ENCODE measurements at regions not wholly inside any gene's neighbourhood (a gene's known extent, or its start where the extent isn't known, plus 50 kb on each side); places are given as distances from the start of the nearest gene placed in this dataset.

DNA sequence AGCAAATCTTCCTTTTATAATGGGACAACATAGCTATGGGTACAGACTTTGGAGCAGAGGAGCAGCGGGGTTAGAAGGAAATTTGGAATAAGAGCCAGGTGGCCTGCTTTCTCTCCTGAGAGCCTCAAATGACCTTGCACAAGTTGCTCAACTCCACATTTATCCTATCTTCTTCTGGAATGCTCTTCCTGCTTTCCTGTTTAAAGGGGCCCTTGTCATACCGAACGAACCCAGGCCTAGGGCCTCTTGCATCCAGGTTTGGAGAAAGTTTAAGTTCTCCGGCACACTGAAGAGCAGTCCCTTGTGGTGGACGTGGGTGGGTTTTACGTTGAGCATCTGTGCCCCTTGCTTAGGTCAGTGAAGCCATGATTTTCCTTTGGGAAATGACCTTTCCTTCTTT, 197.9 kb upstream of the NR3C1 start:
- Mint-ChIP-seq H3K27ac (no peak overlapping the region), H3K27me3 (no peaks in the 10 kb centered on the region), H3K36me3 (ENCODE audit: insufficient read depth) (no peaks in the 10 kb centered on the region), H3K9me3 (ENCODE audit: low read depth) (no peaks in the 10 kb centered on the region), H3K4me1 (ENCODE audit: low read depth) (peaks cover 7% of the 10 kb centered on the region), H3K4me3 (ENCODE audit: low read depth) (no peak overlapping the region)
- TF ChIP-seq, protein P1, sequence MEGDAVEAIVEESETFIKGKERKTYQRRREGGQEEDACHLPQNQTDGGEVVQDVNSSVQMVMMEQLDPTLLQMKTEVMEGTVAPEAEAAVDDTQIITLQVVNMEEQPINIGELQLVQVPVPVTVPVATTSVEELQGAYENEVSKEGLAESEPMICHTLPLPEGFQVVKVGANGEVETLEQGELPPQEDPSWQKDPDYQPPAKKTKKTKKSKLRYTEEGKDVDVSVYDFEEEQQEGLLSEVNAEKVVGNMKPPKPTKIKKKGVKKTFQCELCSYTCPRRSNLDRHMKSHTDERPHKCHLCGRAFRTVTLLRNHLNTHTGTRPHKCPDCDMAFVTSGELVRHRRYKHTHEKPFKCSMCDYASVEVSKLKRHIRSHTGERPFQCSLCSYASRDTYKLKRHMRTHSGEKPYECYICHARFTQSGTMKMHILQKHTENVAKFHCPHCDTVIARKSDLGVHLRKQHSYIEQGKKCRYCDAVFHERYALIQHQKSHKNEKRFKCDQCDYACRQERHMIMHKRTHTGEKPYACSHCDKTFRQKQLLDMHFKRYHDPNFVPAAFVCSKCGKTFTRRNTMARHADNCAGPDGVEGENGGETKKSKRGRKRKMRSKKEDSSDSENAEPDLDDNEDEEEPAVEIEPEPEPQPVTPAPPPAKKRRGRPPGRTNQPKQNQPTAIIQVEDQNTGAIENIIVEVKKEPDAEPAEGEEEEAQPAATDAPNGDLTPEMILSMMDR (IDR thresholded peaks at IDR 0.05; ENCODE audit: unreplicated experiment): no peak
- DNase-seq (ENCODE audit: low spot score, unreplicated experiment): no peak

DNA sequence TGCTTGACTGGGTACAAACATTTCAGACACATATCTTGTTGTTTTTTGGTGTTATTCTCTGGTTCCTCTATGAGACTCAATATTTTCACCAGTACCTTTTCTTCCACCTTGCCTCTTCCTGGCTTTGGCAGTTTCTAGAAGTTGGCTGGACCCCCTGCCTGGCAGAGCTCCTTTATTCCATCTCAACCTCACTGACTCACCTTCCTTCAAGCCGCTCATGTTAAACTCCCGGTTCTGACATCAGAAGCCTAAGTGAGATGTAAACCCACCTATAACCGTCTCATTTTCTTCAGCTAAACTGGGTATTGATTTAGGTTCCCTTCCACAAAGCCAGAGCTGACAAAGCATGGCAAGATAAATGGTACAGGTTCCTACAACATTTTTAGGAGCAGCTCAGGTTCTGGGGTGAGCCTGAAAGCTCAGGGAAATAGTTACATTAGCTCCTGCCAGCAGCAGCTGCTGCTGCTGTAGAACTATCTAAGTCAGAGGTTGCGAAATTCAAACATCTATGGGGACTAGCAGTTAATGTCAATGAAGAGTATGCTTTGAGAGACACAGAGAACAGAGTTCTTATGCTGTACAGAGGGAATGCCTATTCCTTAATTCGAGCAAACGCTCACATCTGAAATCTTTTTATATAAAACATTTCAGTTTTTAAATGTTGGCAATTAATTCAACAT, 197.1 kb upstream of the NR3C1 start:
- Mint-ChIP-seq H3K4me1 (ENCODE audit: low read depth) (peaks cover 15% of the 10 kb centered on the region), H3K36me3 (ENCODE audit: insufficient read depth) (no peaks in the 10 kb centered on the region), H3K4me3 (ENCODE audit: low read depth) (no peak overlapping the region), H3K27me3 (no peaks in the 10 kb centered on the region), H3K27ac (peak overlapping the region; percentile 8), H3K9me3 (ENCODE audit: low read depth) (no peaks in the 10 kb centered on the region)
- TF ChIP-seq, protein P1 (IDR thresholded peaks at IDR 0.05; ENCODE audit: unreplicated experiment): no peak
- no peak for DNase-seq (ENCODE audit: low spot score, unreplicated experiment)

DNA sequence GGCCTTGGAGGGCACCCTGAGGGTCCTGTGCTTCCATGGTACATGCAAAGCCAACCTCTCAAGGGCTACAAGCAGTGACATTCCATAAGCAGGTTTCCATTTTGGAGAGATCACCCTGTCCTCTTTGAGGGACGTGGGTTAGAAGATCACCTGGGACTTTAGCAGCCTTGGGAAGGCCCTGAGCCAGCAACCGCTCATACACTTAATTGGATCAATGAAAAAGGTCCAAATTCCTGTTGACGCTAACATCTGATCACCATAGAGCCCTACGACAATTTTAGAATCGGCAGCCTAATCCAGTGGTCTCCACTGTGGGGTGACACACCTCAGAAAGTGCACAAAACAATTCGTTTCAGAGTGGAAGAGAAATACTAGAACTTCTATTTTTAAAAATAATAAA, 196.0 kb upstream of the NR3C1 start:
- DNase-seq (ENCODE audit: low spot score, unreplicated experiment): no peak
- H3K9me3 Mint-ChIP-seq (ENCODE audit: low read depth): no peaks in the 10 kb centered on the region
- TF ChIP-seq, protein P1 (IDR thresholded peaks at IDR 0.05; ENCODE audit: unreplicated experiment): no peak
- H3K4me1 Mint-ChIP-seq (ENCODE audit: low read depth): peaks cover 25% of the 10 kb centered on the region
- H3K36me3 Mint-ChIP-seq (ENCODE audit: insufficient read depth): no peaks in the 10 kb centered on the region
- no peaks in the 10 kb centered on the region for H3K27me3 Mint-ChIP-seq
- no peak overlapping the region for H3K4me3 Mint-ChIP-seq (ENCODE audit: low read depth)
- no peak overlapping the region for H3K27ac Mint-ChIP-seq

DNA sequence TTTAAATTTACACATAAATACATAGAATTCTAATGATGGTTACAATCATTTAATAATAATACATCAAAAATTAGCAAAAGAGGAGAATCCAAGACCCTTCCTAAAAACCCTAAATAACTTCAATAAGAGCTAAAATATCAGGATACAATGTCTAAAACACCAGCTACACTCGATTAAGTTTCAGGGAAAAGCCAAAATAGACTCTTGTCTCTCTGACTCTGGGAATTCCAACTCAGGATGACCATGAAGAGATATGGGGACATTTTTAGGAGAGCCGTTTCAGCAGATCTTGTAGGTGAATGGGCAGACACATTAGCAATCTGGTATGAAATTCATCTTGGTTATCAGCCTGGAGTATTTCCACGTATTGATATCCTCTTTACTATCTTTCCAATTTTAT, 193.3 kb upstream of the NR3C1 start:
- H3K9me3 Mint-ChIP-seq (ENCODE audit: low read depth): no peaks in the 10 kb centered on the region
- TF ChIP-seq, protein P1 (IDR thresholded peaks at IDR 0.05; ENCODE audit: unreplicated experiment): no peak
- H3K27ac Mint-ChIP-seq: no peak overlapping the region
- H3K4me1 Mint-ChIP-seq (ENCODE audit: low read depth): peaks cover 36% of the 10 kb centered on the region
- no peak overlapping the region for H3K4me3 Mint-ChIP-seq (ENCODE audit: low read depth)
- no peak for DNase-seq (ENCODE audit: low spot score, unreplicated experiment)
- no peaks in the 10 kb centered on the region for H3K36me3 Mint-ChIP-seq (ENCODE audit: insufficient read depth)
- no peaks in the 10 kb centered on the region for H3K27me3 Mint-ChIP-seq

DNA sequence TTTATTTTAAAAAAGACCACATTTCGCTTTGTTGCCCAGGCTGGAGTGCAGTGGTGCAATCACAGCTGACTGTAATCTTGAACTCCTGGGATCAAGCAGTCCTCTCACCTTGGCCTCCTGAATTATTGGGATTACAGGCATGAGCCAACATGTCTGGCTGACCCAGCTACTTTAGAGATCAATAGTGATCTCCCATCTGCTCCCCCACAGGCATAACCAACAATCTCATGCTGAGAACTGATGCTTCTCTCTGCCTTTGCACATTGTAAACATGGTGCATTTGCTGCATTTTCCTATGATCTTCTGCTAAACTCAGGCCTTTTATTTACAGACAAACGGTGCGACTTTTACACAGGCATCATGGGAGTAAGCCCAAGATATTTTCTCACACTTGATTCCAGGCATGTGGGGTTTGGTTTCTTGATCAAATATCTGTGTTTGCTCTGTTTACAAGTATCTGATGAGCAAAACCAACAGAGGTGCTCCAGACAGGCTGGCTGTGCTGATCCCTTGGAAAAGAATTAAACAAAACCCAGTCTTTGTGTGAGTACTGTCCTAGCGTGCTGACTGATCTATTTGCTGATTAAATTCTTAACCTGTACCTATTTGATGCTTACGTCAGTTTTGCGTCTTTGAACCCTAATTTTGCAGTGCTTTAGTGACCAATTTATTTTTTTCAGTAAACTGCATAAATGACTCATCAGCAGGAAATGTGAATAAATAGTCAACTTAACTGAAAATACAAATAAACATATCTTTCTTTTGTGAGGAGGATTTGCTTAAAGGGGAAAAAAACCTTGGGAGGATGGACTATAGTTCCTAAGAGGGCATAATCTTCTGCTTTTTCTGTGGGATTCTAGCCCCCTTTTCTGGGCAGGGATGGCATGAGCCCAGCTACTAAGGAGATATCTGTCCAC, 191.7 kb upstream of the NR3C1 start:
- peaks cover 30% of the 10 kb centered on the region for H3K4me1 Mint-ChIP-seq (ENCODE audit: low read depth)
- H3K27me3 Mint-ChIP-seq: no peaks in the 10 kb centered on the region
- H3K9me3 Mint-ChIP-seq (ENCODE audit: low read depth): no peaks in the 10 kb centered on the region
- TF ChIP-seq, protein P1 (IDR thresholded peaks at IDR 0.05; ENCODE audit: unreplicated experiment): no peak
- H3K36me3 Mint-ChIP-seq (ENCODE audit: insufficient read depth): no peaks in the 10 kb centered on the region
- DNase-seq (ENCODE audit: low spot score, unreplicated experiment): no peak
- H3K4me3 Mint-ChIP-seq (ENCODE audit: low read depth): no peak overlapping the region
- H3K27ac Mint-ChIP-seq: peak overlapping the region; percentile 72

Data from progenitor cell of endocrine pancreas (in vitro differentiated cells).